Brain microvascular endothelial cell (primary cell): ENCODE measurements at regions not wholly inside any gene's neighbourhood (a gene's known extent, or its start where the extent isn't known, plus 50 kb on each side); places are given as distances from the start of the nearest gene placed in this dataset.

Experiments used
- DNase-seq: peaks from one replicate; pipeline ENCODE4 v3.0.0-alpha.2; 2020
- H3K27ac ChIP-seq: fragments of 250-450 bp; sonication (Bioruptor Pico); 2 replicates; pipeline ENCODE4 v1.5.1; 2020; ENCODE audit warnings: mild to moderate bottlenecking, moderate library complexity
- H3K27me3 ChIP-seq: fragments of 250-450 bp; sonication (Bioruptor Pico); replicated peaks from 2 replicates; pipeline ENCODE4 v1.5.1; 2020; ENCODE audit warnings: mild to moderate bottlenecking
- H3K36me3 ChIP-seq: fragments of 250-450 bp; sonication (Bioruptor Pico); replicated peaks from 2 replicates; pipeline ENCODE4 v1.5.1; 2020; ENCODE audit warnings: mild to moderate bottlenecking
- H3K4me3 ChIP-seq: 2 replicates; pipeline ENCODE4 v1.5.1; 2011; ENCODE audit warnings: low read depth, mild to moderate bottlenecking, control low read depth, low read length, moderate library complexity
- CTCF ChIP-seq: IDR thresholded peaks from 2 replicates; pipeline ENCODE4 v1.5.1; 2011; ENCODE audit warnings: low read depth, mild to moderate bottlenecking, moderate library complexity, low read length, control low read depth, inconsistent platforms; ENCODE audit errors: missing control alignments
- in situ Hi-C: cut with HindIII; loops from 2 replicates; pipeline ENCODE4 v1.10.0; 2017; ENCODE audit warnings: low sequenced_read_pairs, low pct_ligation_motif_present

DNA sequence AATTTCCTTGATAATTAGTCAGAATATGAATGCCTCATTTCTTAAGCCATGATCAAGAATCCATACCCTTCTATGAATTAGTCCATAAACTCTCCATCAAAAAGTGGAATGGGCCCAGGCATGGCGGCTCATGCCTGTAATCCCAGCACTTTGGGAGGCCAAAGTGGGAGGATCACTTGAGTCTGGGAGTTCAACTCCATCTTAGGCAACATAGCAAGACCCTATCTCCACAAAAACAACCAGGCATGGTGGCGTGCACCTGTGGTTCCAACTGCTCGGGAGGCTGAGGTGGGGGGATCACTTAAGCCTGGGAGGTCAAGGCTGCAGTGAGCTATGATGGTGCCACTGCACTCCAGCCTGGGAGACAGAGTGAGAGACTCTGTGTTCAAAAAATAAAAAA, 52.1 kb upstream of the SHANK2 start:
- in situ Hi-C loops, result no loop called here
- no peak for TF ChIP-seq CTCF
- Histone ChIP-seq H3K36me3 (no peaks in the 10 kb centered on the region), H3K27ac (no peak overlapping the region), H3K27me3 (no peaks in the 10 kb centered on the region), H3K4me3 (no peak overlapping the region)
- DNase-seq, result no peak

DNA sequence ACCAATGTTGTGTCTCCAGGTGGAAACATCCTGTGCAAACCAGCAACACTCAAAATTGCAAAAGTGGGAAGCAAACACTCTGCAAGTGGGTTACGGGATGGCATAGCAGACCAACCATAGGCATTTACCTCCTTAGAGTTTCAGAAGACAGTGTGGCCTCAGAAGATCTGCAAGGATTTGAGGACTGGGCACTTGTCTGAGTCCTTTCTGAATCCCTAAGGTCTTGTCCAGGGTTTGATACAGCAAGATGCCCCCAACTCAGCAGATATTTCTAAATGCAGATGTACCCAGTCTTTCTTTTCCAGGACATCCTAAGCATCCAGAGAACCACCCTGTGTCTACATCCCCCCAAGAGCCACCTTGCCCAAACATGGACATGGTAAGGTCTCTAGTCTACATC, 51.7 kb upstream of the SHANK2 start:
- H3K36me3 ChIP-seq, result no peaks in the 10 kb centered on the region
- H3K4me3 ChIP-seq, result no peak overlapping the region
- DNase-seq, result no peak
- in situ Hi-C loops, result no loop called here
- no peak overlapping the region for H3K27ac ChIP-seq
- no peak for TF ChIP-seq CTCF
- no peaks in the 10 kb centered on the region for H3K27me3 ChIP-seq

GRCh38 chr11:71302911-71303310, 50.5 kb upstream of the SHANK2 start:
- Histone ChIP-seq H3K4me3 (no peak overlapping the region), H3K27me3 (no peaks in the 10 kb centered on the region), H3K36me3 (no peaks in the 10 kb centered on the region), H3K27ac (no peak overlapping the region)
- in situ Hi-C loops, result no loop called here
- TF ChIP-seq CTCF, result peak; percentile 46
- no peak for DNase-seq

GRCh38 chr11:71302534-71302909, 50.1 kb upstream of the SHANK2 start:
- DNase-seq, result no peak
- Histone ChIP-seq H3K36me3 (no peaks in the 10 kb centered on the region), H3K27me3 (no peaks in the 10 kb centered on the region), H3K4me3 (no peak overlapping the region), H3K27ac (no peak overlapping the region)
- in situ Hi-C loops, result no loop called here
- no peak for TF ChIP-seq CTCF
